ENCODE measurements at regions not wholly inside any gene's neighbourhood (a gene's known extent, or its start where the extent isn't known, plus 50 kb on each side); places are given as distances from the start of the nearest gene placed in this dataset.
A peak's percentile ranks its signal among the peaks of the same experiment; 100 is the strongest.

GRCh38 chr1:184919892-184920291, 54.4 kb downstream of the NIBAN1 start:
- no peak for DNase-seq (ENCODE audit: low read depth)

DNA sequence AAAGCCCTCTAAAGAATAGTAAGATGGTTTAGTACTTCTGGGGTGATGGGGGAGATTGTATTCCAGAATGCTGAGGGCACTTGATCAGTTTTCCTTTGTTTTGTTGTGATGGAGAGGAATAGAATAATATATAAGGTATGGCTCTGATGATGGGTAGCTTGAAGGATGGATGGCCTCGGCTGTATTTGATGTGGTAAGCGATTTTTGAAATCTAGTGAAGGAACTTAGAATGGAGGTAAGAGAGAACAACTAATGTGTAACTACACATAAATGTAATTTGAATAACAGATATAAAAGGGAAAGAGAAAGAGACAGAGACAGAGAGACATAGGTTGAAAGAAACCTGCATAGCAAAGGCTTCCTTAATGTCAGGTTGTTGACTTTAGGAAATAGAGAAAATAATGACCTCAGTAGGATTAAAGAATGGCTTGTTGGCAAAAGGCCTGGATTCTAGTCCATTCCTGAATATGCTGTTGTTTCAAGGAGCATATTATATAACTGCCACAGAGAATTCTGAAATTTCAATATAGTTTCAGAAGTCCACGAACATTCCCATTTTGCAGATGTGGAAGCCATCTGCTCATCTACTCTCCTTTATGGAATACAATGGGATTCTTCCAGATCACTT, 58.7 kb downstream of the NIBAN1 start:
- DNase-seq (ENCODE audit: low read depth): peak; percentile 12

- no peak for DNase-seq (ENCODE audit: low read depth)
Observed at GRCh38 chr1:184914149-184914548, 60.2 kb downstream of the NIBAN1 start.

GRCh38 chr1:184912392-184912791, 61.9 kb downstream of the NIBAN1 start:
- DNase-seq (ENCODE audit: low read depth): peak; percentile 31

GRCh38 chr1:184911830-184912229, 62.5 kb downstream of the NIBAN1 start:
- DNase-seq (ENCODE audit: low read depth): no peak

DNA sequence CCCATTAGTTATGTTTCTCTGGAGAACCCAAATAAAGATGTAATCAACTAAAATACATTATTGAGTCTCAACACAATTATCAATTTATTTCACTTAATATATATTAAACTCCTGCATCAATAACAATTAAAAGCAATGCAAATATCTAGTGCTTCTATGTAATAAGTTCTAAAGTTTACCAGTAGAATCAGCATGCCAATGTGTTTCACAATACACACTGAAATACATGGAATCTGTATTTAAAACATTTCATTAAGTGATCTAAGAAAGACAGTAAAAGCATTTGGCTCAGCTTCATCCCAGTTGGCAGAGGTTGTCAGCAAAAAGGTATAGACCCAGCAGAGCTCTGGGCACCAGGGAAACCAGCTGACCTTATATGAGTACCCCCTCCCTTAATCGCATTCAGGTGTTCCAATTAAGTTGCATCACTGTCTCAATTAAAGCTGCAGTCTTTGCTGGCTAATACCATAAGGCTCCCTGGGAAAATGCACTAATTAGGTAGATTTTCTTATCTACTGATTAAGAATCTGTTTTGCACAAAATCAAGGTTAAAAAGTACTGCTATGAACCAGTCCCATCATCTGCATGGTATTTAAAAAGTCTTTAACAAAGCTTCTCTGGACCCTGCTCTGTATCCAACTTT, 63.1 kb downstream of the NIBAN1 start:
- DNase-seq (ENCODE audit: low read depth): peak; percentile 26

- DNase-seq (ENCODE audit: low read depth): peak; percentile 75
Observed at GRCh38 chr1:184910691-184911091, 63.6 kb downstream of the NIBAN1 start.

DNA sequence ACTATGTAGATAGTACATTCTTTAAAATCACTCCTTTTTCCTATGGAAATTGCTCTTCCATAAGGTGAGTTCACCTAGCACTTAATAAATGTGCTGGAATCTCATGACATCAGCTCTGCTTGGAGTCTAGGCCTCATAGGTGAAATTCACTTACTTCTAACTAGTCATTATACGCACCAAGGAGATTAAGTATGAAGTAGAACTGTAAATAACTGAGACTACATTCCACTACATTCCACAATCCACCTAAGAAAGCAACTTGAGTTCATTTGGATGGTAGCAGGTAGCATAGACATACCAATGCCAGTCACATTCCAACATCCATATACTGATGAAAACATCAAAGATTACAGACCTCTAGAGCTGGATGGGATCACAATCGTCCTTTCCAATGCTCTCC, 64.3 kb downstream of the NIBAN1 start:
- no peak for DNase-seq (ENCODE audit: low read depth)

GRCh38 chr1:184909019-184909418, 65.3 kb downstream of the NIBAN1 start:
- no peak for DNase-seq (ENCODE audit: low read depth)

DNA sequence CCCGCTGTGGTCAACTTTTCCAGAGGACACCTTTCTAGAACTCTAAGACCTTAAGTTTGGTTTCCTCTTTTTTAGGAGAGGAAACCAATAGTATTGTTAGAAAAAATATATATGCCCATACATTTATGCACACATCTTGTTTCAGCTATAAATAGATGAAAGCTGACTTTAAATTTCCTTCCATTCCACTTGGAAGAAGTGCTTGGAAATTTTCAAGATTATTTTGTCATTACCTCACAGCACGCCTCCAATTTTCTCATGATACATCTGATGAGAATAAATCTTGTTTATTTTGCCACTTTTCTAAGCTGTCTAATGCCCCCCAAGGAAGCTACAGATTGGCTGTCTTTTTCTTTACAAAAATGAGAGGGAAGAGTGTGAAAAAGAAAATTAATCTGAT, 65.8 kb downstream of the NIBAN1 start:
- no peak for DNase-seq (ENCODE audit: low read depth)

DNA sequence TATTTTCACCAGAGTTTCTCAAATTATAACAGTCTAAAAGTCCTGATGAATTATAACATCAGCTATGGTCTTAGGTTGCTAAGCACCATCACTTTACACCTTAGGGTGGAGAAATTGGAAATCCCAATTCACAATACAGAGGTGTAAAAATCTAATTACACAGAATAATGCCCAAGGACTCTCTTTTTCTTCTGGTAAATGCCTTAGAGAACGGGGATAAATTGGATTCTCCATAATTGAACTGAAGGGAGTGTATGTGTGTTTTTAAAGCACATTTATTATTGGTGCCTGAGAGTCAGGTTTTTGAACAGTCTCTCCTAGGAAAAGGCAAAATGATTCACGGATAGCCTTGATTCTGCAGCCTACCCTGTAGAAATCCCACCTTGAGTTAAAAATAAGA, 66.8 kb downstream of the NIBAN1 start:
- DNase-seq (ENCODE audit: low read depth): no peak

DNA sequence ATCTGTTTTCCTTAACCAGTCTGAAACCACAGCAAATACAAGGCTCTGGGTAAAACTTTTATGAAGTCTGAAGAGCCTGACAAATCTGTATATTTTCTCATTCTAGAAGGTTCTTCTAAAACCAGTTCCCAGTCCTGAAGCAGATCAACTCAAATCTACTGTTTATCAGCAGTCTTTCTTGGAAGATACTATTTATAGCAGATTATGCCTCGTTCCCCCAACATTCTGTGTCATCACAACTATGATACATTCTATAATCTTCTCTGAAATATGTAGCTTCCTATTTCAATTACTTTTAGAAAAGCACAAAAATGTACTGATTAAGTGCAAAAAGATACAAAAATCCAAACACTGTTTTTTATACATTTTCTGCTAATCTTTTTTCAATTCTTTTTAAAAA, 67.5 kb downstream of the NIBAN1 start:
- DNase-seq (ENCODE audit: low read depth): peak; percentile 65

GRCh38 chr1:184905601-184906322, 68.5 kb downstream of the NIBAN1 start:
- DNase-seq (ENCODE audit: low read depth): no peak

- no peak for DNase-seq (ENCODE audit: low read depth)
Observed at GRCh38 chr1:184903111-184903692, 71.1 kb downstream of the NIBAN1 start.

GRCh38 chr1:184900507-184900906, 73.8 kb downstream of the NIBAN1 start:
- DNase-seq (ENCODE audit: low read depth): no peak

- no peak for DNase-seq (ENCODE audit: low read depth)
Observed at GRCh38 chr1:184896000-184896399, 78.3 kb downstream of the NIBAN1 start.

- no peak for DNase-seq (ENCODE audit: low read depth)
Observed at GRCh38 chr1:184895086-184895485, 79.2 kb downstream of the NIBAN1 start.

- DNase-seq (ENCODE audit: low read depth): no peak
Observed at GRCh38 chr1:184893695-184894094, 80.6 kb downstream of the NIBAN1 start.

GRCh38 chr1:184892116-184892515, 82.2 kb downstream of the NIBAN1 start:
- no peak for DNase-seq (ENCODE audit: low read depth)

DNA sequence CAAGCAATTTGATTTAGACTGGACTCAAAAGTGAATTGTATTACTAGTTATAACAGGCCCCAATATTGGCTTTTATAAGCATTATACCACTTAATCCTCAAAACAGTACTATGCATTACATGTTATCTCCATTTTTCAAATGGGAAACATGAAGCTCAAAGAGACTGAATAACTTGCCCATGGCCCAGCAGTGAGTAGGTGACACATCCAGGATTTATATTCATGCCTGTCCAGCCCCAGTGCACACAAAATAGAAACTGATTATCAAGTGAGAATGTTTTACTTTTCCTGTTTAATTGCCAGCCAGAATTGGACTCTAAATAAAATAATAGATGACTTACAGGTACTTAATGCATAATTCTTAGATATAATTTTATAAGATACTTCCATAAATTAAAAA, 82.9 kb downstream of the NIBAN1 start:
- no peak for DNase-seq (ENCODE audit: low read depth)

- peak; percentile 52 for DNase-seq (ENCODE audit: low read depth)
Observed at GRCh38 chr1:184890539-184890973, 83.8 kb downstream of the NIBAN1 start.

GRCh38 chr1:184889902-184890301, 84.4 kb downstream of the NIBAN1 start:
- no peak for DNase-seq (ENCODE audit: low read depth)

DNA sequence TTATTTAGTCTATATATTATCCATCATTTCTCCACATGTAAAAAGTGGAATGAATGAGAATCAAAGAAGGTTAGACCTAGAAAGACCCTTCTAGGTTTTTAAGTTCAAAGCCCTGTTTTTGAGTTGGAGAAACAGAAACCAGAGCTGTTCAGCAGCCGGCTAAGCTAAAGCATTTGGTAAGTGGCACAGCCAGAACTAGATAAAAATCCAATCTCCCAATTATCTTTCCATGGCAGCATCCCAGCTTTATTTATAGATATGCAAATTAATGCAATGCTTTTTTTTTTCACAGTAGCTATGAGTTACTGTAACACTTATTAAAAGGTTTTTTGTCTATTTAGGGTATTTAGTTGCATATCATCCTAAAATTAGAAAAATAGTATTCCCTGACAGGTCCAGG, 85.1 kb downstream of the NIBAN1 start:
- no peak for DNase-seq (ENCODE audit: low read depth)
